K562 (cell line): ENCODE measurements at regions not wholly inside any gene's neighbourhood (a gene's known extent, or its start where the extent isn't known, plus 50 kb on each side); places are given as distances from the start of the nearest gene placed in this dataset.

Experiments
- ATAC-seq: fragments of 200-7000 bp; cut with Tn5 transposase; 3 replicates; pipeline ENCODE4 v1.9.1; 2020; ENCODE audit warnings: moderate library complexity
- BruUV-seq: library from RNA; stranded (reverse); fragments of 400-500 nt; replicated peaks from 2 replicates; lab custom pipeline; 2021; lab: Mats Ljungman, UMichigan
- CTCF ChIA-PET: fragments of 300-600 bp; formaldehyde crosslinking; extraction: SDS; loops from one replicate; lab custom pipeline; 2021; ENCODE audit warnings: low intra/inter-chr PET ratio; lab: Yijun Ruan, JAX
- POLR2A ChIA-PET: fragments of 300-600, 350-650 bp; sonication (Branson Sonifier 250); formaldehyde crosslinking; extraction: SDS; loops from one replicate; lab custom pipeline; 2021; ENCODE audit warnings: antibody characterized with exemption, inconsistent platforms; lab: Yijun Ruan, JAX
- DNase-seq, 4 experiments: peaks; one replicate each; pipeline versions ENCODE4 v3.0.0 to v3.0.0-alpha.2; 2011 to 2018; ENCODE audit warnings: low spot score in 3 of 4, mixed read lengths in 3 of 4; ENCODE audit errors: extremely low read depth in 1 of 4
- FAIRE-seq: peaks from 2 replicates; lab custom pipeline; 2011; peaks lifted over from hg19 to GRCh38; lab: Jason Lieb, UNC
- H2AFZ ChIP-seq: 2 replicates; pipeline ENCODE4 v1.6.0; 2011; ENCODE audit warnings: low read depth, low read length, control low read depth, inconsistent platforms
- H3K27ac ChIP-seq: fragments of 200-600 bp; 3 replicates; pipeline ENCODE4 v1.8.0; 2011; ENCODE audit warnings: low read depth, mild to moderate bottlenecking, control low read depth, inconsistent platforms, low read length, moderate library complexity, mixed read lengths; ENCODE audit errors: extremely low read depth
- H3K27me3 ChIP-seq, 2 experiments: fragments of 300-600 bp in 1 of 2; 2 replicates in 1 of 2; 3 replicates in 1 of 2; pipeline versions ENCODE4 v1.6.0 to v1.8.0; 2011; ENCODE audit warnings: inconsistent platforms in 2 of 2, low read length in 2 of 2, mild to moderate bottlenecking in 1 of 2, mixed read lengths in 1 of 2, moderate library complexity in 1 of 2; ENCODE audit not compliant: control insufficient read depth in 2 of 2, insufficient read depth in 2 of 2
- H3K36me3 ChIP-seq: fragments of 300-600 bp; 3 replicates; pipeline ENCODE4 v1.8.0; 2011; ENCODE audit warnings: mild to moderate bottlenecking, low read length, inconsistent platforms; ENCODE audit not compliant: control insufficient read depth, insufficient read depth
- H3K4me1 ChIP-seq, 2 experiments: fragments of 200-600 bp in 1 of 2; replicated peaks in 1 of 2; 2 replicates in 1 of 2; 3 replicates in 1 of 2; pipeline versions ENCODE4 v1.5.1 to v1.8.0; 2011; ENCODE audit warnings: inconsistent platforms in 2 of 2, low read length in 2 of 2, mild to moderate bottlenecking in 1 of 2, mixed read lengths in 1 of 2, moderate library complexity in 1 of 2; ENCODE audit not compliant: control insufficient read depth in 2 of 2, insufficient read depth in 2 of 2
- H3K4me2 ChIP-seq: 2 replicates; pipeline ENCODE4 v1.6.1; 2011; ENCODE audit warnings: low read length, control low read depth, inconsistent platforms, mixed read lengths; ENCODE audit not compliant: insufficient read depth
- H3K4me3 ChIP-seq: fragments of 200-600 bp; sonication (generic), shearing (Covaris generic); 2 replicates; pipeline ENCODE4 v1.5.1; 2016; ENCODE audit warnings: control low read depth, inconsistent platforms
- H3K79me2 ChIP-seq: fragments of 200-600 bp; 3 replicates; pipeline ENCODE4 v1.8.0; 2011; ENCODE audit warnings: low read length, inconsistent platforms; ENCODE audit not compliant: control insufficient read depth, insufficient read depth
- H3K9ac ChIP-seq, 2 experiments: 2 replicates each; pipeline versions ENCODE4 v1.6.0 to v1.6.1; 2011; ENCODE audit warnings: low read depth in 2 of 2, low read length in 2 of 2, control low read depth in 1 of 2, inconsistent platforms in 1 of 2, mild to moderate bottlenecking in 1 of 2, mixed read lengths in 1 of 2; ENCODE audit not compliant: insufficient read depth in 1 of 2
- H3K9me1 ChIP-seq: one replicate; pipeline ENCODE4 v1.6.0; 2011; ENCODE audit warnings: inconsistent platforms, mild to moderate bottlenecking, low read length, moderate library complexity; ENCODE audit not compliant: control insufficient read depth, insufficient read depth
- H3K9me3 ChIP-seq: replicated peaks from 2 replicates; pipeline ENCODE4 v1.5.1; 2011; ENCODE audit warnings: low read depth, low read length, inconsistent platforms; ENCODE audit not compliant: control insufficient read depth, insufficient read depth
- H4K20me1 ChIP-seq: replicated peaks from 2 replicates; pipeline ENCODE4 v1.6.1; 2011; ENCODE audit warnings: low read length, inconsistent platforms, mixed read lengths; ENCODE audit not compliant: control insufficient read depth, insufficient read depth
- ETV5 ChIP-seq: sonication (generic); formaldehyde crosslinking; IDR thresholded peaks from 2 replicates; pipeline ENCODE4 v1.4.0; 2020; ENCODE audit warnings: low read depth, mild to moderate bottlenecking, missing genetic modification reagents
- KLF16 ChIP-seq: IDR thresholded peaks from 2 replicates; pipeline ENCODE4 v1.6.1; 2016; ENCODE audit warnings: antibody characterized with exemption
- NFATC3 ChIP-seq: fragments of 450-650 bp; IDR thresholded peaks from 2 replicates; pipeline ENCODE4 v1.6.1; 2017; ENCODE audit warnings: mild to moderate bottlenecking
- WGBS: fragments of 100-300 bp; shearing (Covaris generic); methylation state at CpG from one replicate; pipeline ENCODE4 v1.1.6; 2016; ENCODE audit warnings: low coverage, mixed read lengths; ENCODE audit not compliant: insufficient coverage; ENCODE audit errors: missing lambda C conversion rate; 5-methylcytosine and 5-hydroxymethylcytosine counted together
- in situ Hi-C: fragments of 300-500 bp; cut with MboI; formaldehyde crosslinking; loops from 4 replicates; pipeline ENCODE4 v1.15.0; 2018; ENCODE audit warnings: inconsistent platforms, mixed read lengths
- intact Hi-C: fragments of 100-400 bp; cut with micrococcal nuclease; formaldehyde crosslinking; loops from 2 replicates; pipeline ENCODE4 v1.14.2; 2022

DNA sequence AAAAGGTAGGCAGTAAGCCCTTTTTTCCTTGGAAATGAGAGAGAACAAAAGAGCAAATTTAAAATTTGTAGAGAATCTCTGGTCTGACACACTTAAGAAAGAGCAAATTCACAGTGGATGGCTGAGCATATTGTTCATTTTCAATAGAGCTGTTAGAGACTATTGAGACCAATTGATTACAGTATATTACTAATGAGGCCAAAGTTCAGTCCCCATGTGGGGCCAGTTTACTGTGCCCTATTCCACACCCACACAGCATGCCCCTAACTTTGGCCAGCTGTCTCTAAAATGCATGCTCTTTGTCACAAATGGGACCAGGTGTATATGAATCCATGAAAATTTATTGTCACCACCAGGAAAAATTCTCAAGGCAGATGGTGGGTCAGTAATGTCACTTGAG is 470.5 kb downstream of the PCDH7 start:
- in situ Hi-C loops, result no loop called here
- H3K4me3 ChIP-seq, result no peak overlapping the region
- no peak for DNase-seq
- H3K36me3 ChIP-seq, result no peaks in the 10 kb centered on the region
- no peaks in the 10 kb centered on the region for H3K4me1 ChIP-seq
- no peaks in the 10 kb centered on the region for H3K9me1 ChIP-seq
- BruUV-seq, result no TSS peak
- no peak overlapping the region for H3K27ac ChIP-seq
- no peak for ATAC-seq
- POLR2A ChIA-PET, result no interaction called here
- intact Hi-C loops, result no loop called here
- TF ChIP-seq ETV5 (CRISPR knock-in tag), result no peak
- TF ChIP-seq, all 486 proteins: peak for 0
- Histone ChIP-seq H4K20me1 (no peaks in the 10 kb centered on the region), H3K79me2 (no peaks in the 10 kb centered on the region), H3K9me3 (no peaks in the 10 kb centered on the region), H2AFZ (no peak overlapping the region), H3K27me3 (no peaks in the 10 kb centered on the region), H3K4me2 (no peak overlapping the region), H3K9ac (no peak overlapping the region)
- CTCF ChIA-PET, result no interaction called here
- no peak for FAIRE-seq

DNA sequence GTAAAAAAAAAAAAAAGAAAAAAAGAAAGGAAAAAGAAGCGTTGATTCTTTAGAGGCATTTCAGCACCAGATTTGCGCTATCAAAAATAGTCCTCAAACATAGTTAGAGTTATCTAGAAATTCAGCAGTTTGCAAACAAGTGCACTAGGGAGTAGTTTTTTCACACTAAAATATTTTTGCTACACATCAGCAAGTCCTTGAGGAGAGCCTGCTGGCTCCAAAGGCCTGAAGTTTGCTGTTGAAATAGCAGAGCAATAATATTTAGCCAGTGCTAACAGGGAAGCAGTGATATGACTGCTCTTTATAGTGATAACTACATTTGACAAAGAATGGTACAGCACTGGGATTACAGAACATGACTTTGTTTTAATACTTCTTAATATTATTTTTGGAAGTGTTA is 472.2 kb downstream of the PCDH7 start:
- Histone ChIP-seq H3K9me1 (no peaks in the 10 kb centered on the region), H3K4me2 (no peak overlapping the region), H3K79me2 (no peaks in the 10 kb centered on the region), H3K27ac (no peak overlapping the region), H3K4me3 (no peak overlapping the region), H3K9me3 (no peaks in the 10 kb centered on the region), H3K27me3 (no peaks in the 10 kb centered on the region), H3K9ac (no peak overlapping the region), H3K36me3 (no peaks in the 10 kb centered on the region), H4K20me1 (no peaks in the 10 kb centered on the region), H2AFZ (no peak overlapping the region), H3K4me1 (no peaks in the 10 kb centered on the region)
- FAIRE-seq, result no peak
- POLR2A ChIA-PET, result no interaction called here
- DNase-seq, result no peak
- in situ Hi-C loops, result no loop called here
- WGBS, result 3% methylated on average over 2 of the region's 2 CpGs
- BruUV-seq, result no TSS peak
- TF ChIP-seq KLF16, result no peak
- no peak for TF ChIP-seq NFATC3
- CTCF ChIA-PET, result no interaction called here
- ATAC-seq, result no peak
- intact Hi-C loops, result no loop called here
